Heart right ventricle (tissue), 16 donors: ENCODE measurements at regions not wholly inside any gene's neighbourhood (a gene's known extent, or its start where the extent isn't known, plus 50 kb on each side); places are given as distances from the start of the nearest gene placed in this dataset.

Source experiments
- ATAC-seq, 8 donors: fragments of 200-7000 bp; cut with Tn5 transposase; one replicate each; pipeline ENCODE4 v1.9.1; 2020; ENCODE audit warnings: mild to moderate bottlenecking in 8 of 8, moderate library complexity in 8 of 8, moderate number of reproducible peaks in 1 of 8
- DNase-seq, 2 donors: peaks; one replicate each; pipeline ENCODE4 v3.0.0-alpha.2; 2020
- H3K27ac ChIP-seq, 10 donors: fragments of 200-600 bp; sonication (generic) in 2 of 10; one replicate each; pipeline versions ENCODE4 v1.5.0 to v1.8.0; 2020 to 2022; ENCODE audit warnings: mild to moderate bottlenecking in 3 of 10
- H3K27me3 ChIP-seq, 7 donors: fragments of 200-600 bp; one replicate each; pipeline ENCODE4 v1.8.0; 2021 to 2022; ENCODE audit warnings: mild to moderate bottlenecking in 2 of 7
- H3K36me3 ChIP-seq, 9 donors: fragments of 200-600 bp; sonication (generic) in 1 of 9; one replicate each; pipeline versions ENCODE4 v1.5.0 to v1.8.0; 2020 to 2022; ENCODE audit warnings: mild to moderate bottlenecking in 2 of 9
- H3K4me1 ChIP-seq, 9 donors: fragments of 200-600 bp; sonication (generic) in 1 of 9; one replicate each; pipeline versions ENCODE4 v1.5.0 to v1.8.0; 2020 to 2022; ENCODE audit warnings: mild to moderate bottlenecking in 4 of 9
- H3K4me3 ChIP-seq, 10 donors: fragments of 200-600 bp; sonication (generic) in 2 of 10; one replicate each; pipeline versions ENCODE4 v1.5.0 to v1.8.0; 2020 to 2022; ENCODE audit warnings: mild to moderate bottlenecking in 7 of 10, moderate library complexity in 2 of 10
- H3K9me3 ChIP-seq, 11 donors: fragments of 200-600 bp in 10 of 11; sonication (generic) in 2 of 11; one replicate each; pipeline versions ENCODE4 v1.5.0 to v1.8.0; 2013 to 2022; ENCODE audit warnings: mild to moderate bottlenecking in 2 of 11, control low read depth in 1 of 11, moderate library complexity in 1 of 11
- WGBS, 2 donors: extraction: QIAGEN DNeasy Blood & Tissue Kit; methylation state at CpG; one replicate each; pipeline ENCODE4 v1.1.7; 2013; ENCODE audit warnings: inconsistent platforms in 1 of 2; 5-methylcytosine and 5-hydroxymethylcytosine counted together
- intact Hi-C, 10 donors: fragments of 100-400 bp; cut with DNase I; formaldehyde crosslinking; loops; one replicate each; pipeline versions ENCODE4 v1.11.1 to v1.14.2; 2022
- TF ChIP-seq, protein P1 (sequence below), 9 donors: fragments of 200-600 bp; sonication (generic) in 2 of 9; IDR thresholded peaks; one replicate each; pipeline versions ENCODE4 v1.5.0 to v1.8.0; 2021 to 2022; ENCODE audit warnings: antibody characterized with exemption in 9 of 9, mild to moderate bottlenecking in 5 of 9, moderate library complexity in 1 of 9
- donor health status: Arrhythmogenic right ventricular cardiomyopathy.
- donor health status: ischemic (EF 13 %, LVEDD 7.1; RV severe dilation, severe dysfunction).
- donor health status: healthy with polysubstance abuse.
- donor health status: DM: no; HTN: yes; CAD: no.
- donor health status: DM: no; HTN: no; CAD: no.
- donor health status: ischemic (EF 25% LVEDD 6.9; RV normal size, moderate dysfunction).
- donor health status: ischemic (EF 25% LVEDD 5.7; RV mildly dilated, moderate dysfunction).
- donor health status: healthy.
- donor health status: DM: yes; HTN: yes; CAD: no.
- donor health status: Ischemic cardiomyopathy.
- donor health status: ischemic (EF 35%, LVEDD 5.7; RV mildly dilated, moderate dysfunction).
- donor health status: nonischemic (EF 11% LVEDD 7.7; RV severe dilation, severe dysfunction).
- donor health status: DM: yes; HTN: yes; CAD: no.
- donor health status: PGD.
- donor health status: ischemic (EF 29% LVEDD 5.4; RV normal size, mild dysfunction).
- donor health status: nonischemic (EF 23%, LVEDD 6.1; RV moderate dilation, normal function).

DNA sequence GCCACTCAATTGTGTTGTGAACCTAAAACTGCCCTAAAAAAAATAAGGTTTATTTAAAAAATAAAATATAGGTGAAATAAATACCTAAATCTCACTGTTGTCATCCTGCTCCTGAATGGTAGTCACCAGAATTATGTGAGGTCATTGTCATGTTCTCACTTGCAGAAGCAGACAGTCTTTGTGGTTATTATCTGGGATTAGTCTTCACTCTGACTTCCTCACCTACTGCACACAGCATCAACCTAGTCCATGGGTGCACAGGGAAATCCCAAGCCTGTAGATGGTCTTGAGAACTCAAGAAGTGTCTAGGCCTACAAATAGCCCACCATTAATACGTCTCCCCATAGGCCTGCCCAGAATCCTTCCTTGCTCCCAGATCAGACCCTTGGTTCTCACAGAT is 97.0 kb downstream of the FOXF2 start:
- Histone ChIP-seq H3K27ac (no peak overlapping the region), H3K4me3 (no peak overlapping the region), H3K27me3 (peaks cover 0 to 9% (median 0%) of the 10 kb centered on the region in 7 donors), H3K9me3 (no peaks in the 10 kb centered on the region), H3K36me3 (no peaks in the 10 kb centered on the region), H3K4me1 (no peaks in the 10 kb centered on the region)
- ATAC-seq (no peak), DNase-seq (no peak)
- WGBS, 2 donors, result 72 to 85% methylated on average over 1 of the region's 1 CpG
- TF ChIP-seq, protein P1, sequence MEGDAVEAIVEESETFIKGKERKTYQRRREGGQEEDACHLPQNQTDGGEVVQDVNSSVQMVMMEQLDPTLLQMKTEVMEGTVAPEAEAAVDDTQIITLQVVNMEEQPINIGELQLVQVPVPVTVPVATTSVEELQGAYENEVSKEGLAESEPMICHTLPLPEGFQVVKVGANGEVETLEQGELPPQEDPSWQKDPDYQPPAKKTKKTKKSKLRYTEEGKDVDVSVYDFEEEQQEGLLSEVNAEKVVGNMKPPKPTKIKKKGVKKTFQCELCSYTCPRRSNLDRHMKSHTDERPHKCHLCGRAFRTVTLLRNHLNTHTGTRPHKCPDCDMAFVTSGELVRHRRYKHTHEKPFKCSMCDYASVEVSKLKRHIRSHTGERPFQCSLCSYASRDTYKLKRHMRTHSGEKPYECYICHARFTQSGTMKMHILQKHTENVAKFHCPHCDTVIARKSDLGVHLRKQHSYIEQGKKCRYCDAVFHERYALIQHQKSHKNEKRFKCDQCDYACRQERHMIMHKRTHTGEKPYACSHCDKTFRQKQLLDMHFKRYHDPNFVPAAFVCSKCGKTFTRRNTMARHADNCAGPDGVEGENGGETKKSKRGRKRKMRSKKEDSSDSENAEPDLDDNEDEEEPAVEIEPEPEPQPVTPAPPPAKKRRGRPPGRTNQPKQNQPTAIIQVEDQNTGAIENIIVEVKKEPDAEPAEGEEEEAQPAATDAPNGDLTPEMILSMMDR (IDR thresholded peaks at IDR 0.05), result no peak
- intact Hi-C loops, result no loop called here

DNA sequence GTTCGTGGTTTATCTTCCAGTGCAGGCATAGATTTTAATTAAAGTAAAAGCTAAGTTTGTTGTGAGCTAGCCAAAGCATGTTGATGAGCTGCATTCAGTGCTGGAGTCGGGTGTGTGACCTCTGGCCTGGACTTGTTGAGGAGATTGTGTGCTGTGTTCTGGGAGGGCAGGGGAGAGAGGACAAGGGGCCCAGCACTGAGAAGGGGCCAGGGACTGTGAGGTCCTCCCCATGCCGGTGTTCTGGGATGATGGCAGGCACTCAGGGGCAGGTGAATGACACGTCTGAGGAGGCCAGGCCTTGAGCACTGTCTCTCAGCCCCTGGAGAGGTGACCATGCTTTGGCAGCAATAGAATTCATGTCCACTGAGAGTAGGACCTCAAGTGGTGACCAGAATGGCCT is 97.9 kb downstream of the FOXF2 start:
- ATAC-seq (no peak), DNase-seq (no peak)
- Histone ChIP-seq H3K27me3 (peaks cover 0 to 4% (median 0%) of the 10 kb centered on the region in 7 donors), H3K4me1 (no peaks in the 10 kb centered on the region), H3K27ac (no peak overlapping the region), H3K4me3 (no peak overlapping the region), H3K9me3 (no peaks in the 10 kb centered on the region), H3K36me3 (no peaks in the 10 kb centered on the region)
- 69 to 75% methylated on average over 4 of the region's 4 CpGs for WGBS, 2 donors
- TF ChIP-seq, protein P1 (IDR thresholded peaks at IDR 0.05), result no peak
- intact Hi-C loops, result no loop called here

DNA sequence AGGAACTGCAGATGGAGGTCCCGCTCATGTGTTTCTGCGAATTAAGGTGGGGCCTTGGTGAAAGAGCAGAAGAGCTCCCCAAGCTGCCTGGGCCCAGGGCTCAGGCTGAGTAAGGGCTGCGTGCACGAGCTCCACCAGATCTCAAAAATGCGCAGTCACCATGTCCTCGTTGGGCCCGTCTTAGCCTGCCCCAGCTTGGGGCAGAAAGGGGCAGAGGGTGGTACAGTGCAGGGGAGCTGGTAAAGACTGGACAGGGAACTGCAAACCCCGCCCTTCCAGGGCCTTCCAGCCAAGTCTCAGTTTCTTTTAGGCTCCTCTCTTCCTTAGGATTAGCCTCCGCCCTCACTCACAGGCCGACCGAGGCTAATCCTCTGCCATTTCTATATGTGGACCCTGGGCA is 101.6 kb downstream of the FOXF2 start:
- ATAC-seq (no peak), DNase-seq (no peak)
- Histone ChIP-seq H3K4me1 (no peaks in the 10 kb centered on the region), H3K27ac (no peak overlapping the region), H3K9me3 (peaks cover 0 to 7% (median 0%) of the 10 kb centered on the region in 11 donors), H3K4me3 (no peak overlapping the region), H3K36me3 (no peaks in the 10 kb centered on the region), H3K27me3 (peaks cover 0 to 4% (median 0%) of the 10 kb centered on the region in 7 donors)
- intact Hi-C loops, result no loop called here
- WGBS, 2 donors, result 92 to 96% methylated on average over 11 of the region's 11 CpGs
- TF ChIP-seq, protein P1 (IDR thresholded peaks at IDR 0.05), result no peak

DNA sequence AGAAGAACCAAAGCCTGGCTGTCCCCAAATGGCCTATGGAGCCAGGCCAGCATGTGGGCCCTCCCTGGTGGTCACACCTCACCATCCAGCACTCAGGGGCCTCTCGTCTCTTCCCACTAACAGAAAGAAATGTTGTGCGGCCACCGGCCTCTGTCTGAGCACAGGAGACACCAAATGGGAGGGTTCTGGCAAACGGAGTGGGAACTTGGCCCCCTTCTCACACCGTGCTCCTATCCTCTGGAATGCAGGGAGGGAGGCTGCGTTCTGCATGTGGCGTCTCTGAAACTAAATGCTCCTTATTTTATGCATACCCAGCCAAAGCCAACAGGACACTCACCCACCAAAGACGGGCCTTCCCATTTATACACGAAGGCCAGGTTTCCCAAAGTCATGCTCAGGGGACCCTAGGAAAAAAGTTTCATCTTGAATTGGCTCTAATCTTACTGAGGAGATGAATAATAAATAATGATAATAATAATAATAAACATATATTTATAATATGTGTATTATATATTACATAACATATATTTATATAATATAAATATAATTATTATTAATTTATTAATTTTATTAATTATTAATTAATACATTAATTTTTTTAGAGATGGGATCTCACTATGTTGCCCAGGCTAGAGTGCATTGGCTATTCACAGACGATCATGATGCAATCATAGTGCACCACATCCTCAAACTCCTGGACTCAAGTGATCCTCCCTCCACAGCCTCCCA is 102.4 kb downstream of the FOXF2 start:
- Histone ChIP-seq H3K27ac (no peak overlapping the region), H3K36me3 (no peaks in the 10 kb centered on the region), H3K4me1 (no peaks in the 10 kb centered on the region), H3K9me3 (peaks cover 0 to 13% (median 0%) of the 10 kb centered on the region in 11 donors), H3K27me3 (peaks cover 0 to 5% (median 0%) of the 10 kb centered on the region in 7 donors), H3K4me3 (no peak overlapping the region)
- DNase-seq (no peak), ATAC-seq (no peak)
- WGBS, 2 donors, result 67 to 72% methylated on average over 10 of the region's 10 CpGs
- TF ChIP-seq, protein P1 (IDR thresholded peaks at IDR 0.05), result no peak
- intact Hi-C loops, result no loop called here
